ENCODE measurements at regions not wholly inside any gene's neighbourhood (a gene's known extent, or its start where the extent isn't known, plus 50 kb on each side); places are given as distances from the start of the nearest gene placed in this dataset.

- DNase-seq = no peak
- no peak overlapping the region for H3K4me3 ChIP-seq (ENCODE audit: low read length)
- no peaks in the 10 kb centered on the region for H3K27me3 Mint-ChIP-seq
- no peak overlapping the region for H3K27ac ChIP-seq (ENCODE audit: low read depth in 1 of 2, low read length in 2 of 2)
- no peaks in the 10 kb centered on the region for H3K36me3 ChIP-seq (ENCODE audit: insufficient read depth, low read length)
- H3K9me3 Mint-ChIP-seq = peaks cover 2% of the 10 kb centered on the region
- no peaks in the 10 kb centered on the region for H3K27me3 ChIP-seq (ENCODE audit: control insufficient read depth in 1 of 2, insufficient read depth in 2 of 2, low read length in 2 of 2)
- no peaks in the 10 kb centered on the region for H3K4me1 Mint-ChIP-seq (ENCODE audit: low read depth)
- H3K36me3 Mint-ChIP-seq (ENCODE audit: low read depth) = no peaks in the 10 kb centered on the region
- CTCF ChIA-PET = no interaction called here
- H3K4me1 ChIP-seq (ENCODE audit: insufficient read depth, low read length) = no peaks in the 10 kb centered on the region
- no peak overlapping the region for H3K27ac Mint-ChIP-seq
- no peak overlapping the region for H3K4me3 Mint-ChIP-seq
- ATAC-seq (ENCODE audit: poor library complexity) = no peak
- no peaks in the 10 kb centered on the region for H3K9me3 ChIP-seq (ENCODE audit: control insufficient read depth in 1 of 2, insufficient read depth in 1 of 2, low read length in 2 of 2)
- POLR2A ChIA-PET = no interaction called here
- no peak for TF ChIP-seq CTCF (IDR thresholded peaks at IDR 0.05)
- intact Hi-C loops (cut with DNase I, micrococcal nuclease) = no loop called here
Measured at GRCh38 chr3:90102146-90102545, 994.7 kb downstream of the EPHA3 start.

GRCh38 chr3:90121326-90121725 is 1013.9 kb downstream of the EPHA3 start:
- Mint-ChIP-seq H3K27ac (no peak overlapping the region), H3K4me1 (ENCODE audit: low read depth) (no peaks in the 10 kb centered on the region), H3K4me3 (no peak overlapping the region), H3K36me3 (ENCODE audit: low read depth) (no peaks in the 10 kb centered on the region), H3K27me3 (no peaks in the 10 kb centered on the region), H3K9me3 (peaks cover 8% of the 10 kb centered on the region)
- Histone ChIP-seq H3K4me1 (ENCODE audit: insufficient read depth, low read length) (no peaks in the 10 kb centered on the region), H3K9me3 (ENCODE audit: control insufficient read depth in 1 of 2, insufficient read depth in 1 of 2, low read length in 2 of 2) (no peaks in the 10 kb centered on the region), H3K27ac (ENCODE audit: low read depth in 1 of 2, low read length in 2 of 2) (no peak overlapping the region), H3K36me3 (ENCODE audit: insufficient read depth, low read length) (no peaks in the 10 kb centered on the region), H3K27me3 (ENCODE audit: control insufficient read depth in 1 of 2, insufficient read depth in 2 of 2, low read length in 2 of 2) (no peaks in the 10 kb centered on the region), H3K4me3 (ENCODE audit: low read length) (no peak overlapping the region)
- no peak for TF ChIP-seq CTCF (IDR thresholded peaks at IDR 0.05)
- no peak for ATAC-seq (ENCODE audit: poor library complexity)
- no peak for DNase-seq
- intact Hi-C loops (cut with DNase I, micrococcal nuclease) = no loop called here
- ChIA-PET CTCF (no interaction called here), POLR2A (no interaction called here)

GRCh38 chr3:90128391-90128790 is 1021.0 kb downstream of the EPHA3 start:
- no peaks in the 10 kb centered on the region for H3K4me1 ChIP-seq (ENCODE audit: insufficient read depth, low read length)
- H3K27ac Mint-ChIP-seq = no peak overlapping the region
- H3K36me3 ChIP-seq (ENCODE audit: insufficient read depth, low read length) = no peaks in the 10 kb centered on the region
- no peak overlapping the region for H3K27ac ChIP-seq (ENCODE audit: low read depth in 1 of 2, low read length in 2 of 2)
- ATAC-seq (ENCODE audit: poor library complexity) = no peak
- peaks cover 12% of the 10 kb centered on the region for H3K9me3 Mint-ChIP-seq
- H3K9me3 ChIP-seq (ENCODE audit: control insufficient read depth in 1 of 2, insufficient read depth in 1 of 2, low read length in 2 of 2) = no peaks in the 10 kb centered on the region
- TF ChIP-seq CTCF (IDR thresholded peaks at IDR 0.05) = no peak
- no peaks in the 10 kb centered on the region for H3K4me1 Mint-ChIP-seq (ENCODE audit: low read depth)
- DNase-seq = no peak
- intact Hi-C loops (cut with DNase I, micrococcal nuclease) = no loop called here
- H3K27me3 ChIP-seq (ENCODE audit: control insufficient read depth in 1 of 2, insufficient read depth in 2 of 2, low read length in 2 of 2) = no peaks in the 10 kb centered on the region
- no peaks in the 10 kb centered on the region for H3K27me3 Mint-ChIP-seq
- H3K4me3 Mint-ChIP-seq = no peak overlapping the region
- H3K4me3 ChIP-seq (ENCODE audit: low read length) = no peak overlapping the region
- no peaks in the 10 kb centered on the region for H3K36me3 Mint-ChIP-seq (ENCODE audit: low read depth)
- ChIA-PET CTCF (no interaction called here), POLR2A (no interaction called here)
